Esophagus squamous epithelium (tissue), 4 donors: ENCODE measurements at regions not wholly inside any gene's neighbourhood (a gene's known extent, or its start where the extent isn't known, plus 50 kb on each side); places are given as distances from the start of the nearest gene placed in this dataset.

Source experiments
- CTCF ChIP-seq, 6 experiments: fragments of 450-650 bp in 4 of 6; fragments of 200-600 bp in 2 of 6; sonication (generic) in 2 of 6; IDR thresholded peaks; one replicate each; pipeline ENCODE4 v1.5.1; 2016 to 2019; ENCODE audit warnings: antibody characterized with exemption in 6 of 6, mild to moderate bottlenecking in 4 of 6, moderate library complexity in 4 of 6
- POLR2A ChIP-seq, 4 donors: fragments of 450-650 bp; IDR thresholded peaks; one replicate each; pipeline ENCODE4 v1.6.1; 2017; ENCODE audit warnings: antibody characterized with exemption in 4 of 4, mild to moderate bottlenecking in 4 of 4, moderate library complexity in 3 of 4

GRCh38 chr9:106600955-106601560 is 261.9 kb upstream of the ZNF462 start:
- TF ChIP-seq POLR2A (IDR thresholded peaks at IDR 0.05) (no peak), CTCF (IDR thresholded peaks at IDR 0.05) (no peak)
